SJSA1 (cell line): ENCODE measurements at regions not wholly inside any gene's neighbourhood (a gene's known extent, or its start where the extent isn't known, plus 50 kb on each side); places are given as distances from the start of the nearest gene placed in this dataset.
"Not testable (repeated sequence)": the region's sequence is repeated elsewhere in the genome, so short reads cannot be mapped to it uniquely, and the experiment has no call there.

Source experiments
- DNase-seq, 2 experiments: peaks; one replicate each; pipeline ENCODE4 v3.0.0-alpha.2; 2015 to 2020; ENCODE audit warnings: low spot score in 2 of 2, low read depth in 1 of 2
- H3K27ac ChIP-seq: fragments of 250-450 bp; sonication (Bioruptor Pico); 2 replicates; pipeline ENCODE4 v1.5.1; 2020; ENCODE audit warnings: mild to moderate bottlenecking, moderate library complexity
- H3K27me3 ChIP-seq: fragments of 250-450 bp; sonication (Bioruptor Pico); replicated peaks from 2 replicates; pipeline ENCODE4 v1.5.1; 2020; ENCODE audit warnings: mild to moderate bottlenecking, moderate library complexity
- H3K36me3 ChIP-seq: fragments of 250-450 bp; sonication (Bioruptor Pico); 2 replicates; pipeline ENCODE4 v1.5.1; 2020; ENCODE audit warnings: mild to moderate bottlenecking
- H3K4me1 ChIP-seq: fragments of 250-450 bp; sonication (Bioruptor Pico); replicated peaks from 2 replicates; pipeline ENCODE4 v1.6.1; 2021; ENCODE audit warnings: mild to moderate bottlenecking
- H3K4me3 ChIP-seq: fragments of 250-450 bp; sonication (Bioruptor Pico); 2 replicates; pipeline ENCODE4 v1.5.1; 2020; ENCODE audit warnings: mild to moderate bottlenecking
- H3K9me3 ChIP-seq: fragments of 250-450 bp; sonication (Bioruptor Pico); replicated peaks from 2 replicates; pipeline ENCODE4 v1.5.1; 2020; ENCODE audit warnings: mild to moderate bottlenecking

DNA sequence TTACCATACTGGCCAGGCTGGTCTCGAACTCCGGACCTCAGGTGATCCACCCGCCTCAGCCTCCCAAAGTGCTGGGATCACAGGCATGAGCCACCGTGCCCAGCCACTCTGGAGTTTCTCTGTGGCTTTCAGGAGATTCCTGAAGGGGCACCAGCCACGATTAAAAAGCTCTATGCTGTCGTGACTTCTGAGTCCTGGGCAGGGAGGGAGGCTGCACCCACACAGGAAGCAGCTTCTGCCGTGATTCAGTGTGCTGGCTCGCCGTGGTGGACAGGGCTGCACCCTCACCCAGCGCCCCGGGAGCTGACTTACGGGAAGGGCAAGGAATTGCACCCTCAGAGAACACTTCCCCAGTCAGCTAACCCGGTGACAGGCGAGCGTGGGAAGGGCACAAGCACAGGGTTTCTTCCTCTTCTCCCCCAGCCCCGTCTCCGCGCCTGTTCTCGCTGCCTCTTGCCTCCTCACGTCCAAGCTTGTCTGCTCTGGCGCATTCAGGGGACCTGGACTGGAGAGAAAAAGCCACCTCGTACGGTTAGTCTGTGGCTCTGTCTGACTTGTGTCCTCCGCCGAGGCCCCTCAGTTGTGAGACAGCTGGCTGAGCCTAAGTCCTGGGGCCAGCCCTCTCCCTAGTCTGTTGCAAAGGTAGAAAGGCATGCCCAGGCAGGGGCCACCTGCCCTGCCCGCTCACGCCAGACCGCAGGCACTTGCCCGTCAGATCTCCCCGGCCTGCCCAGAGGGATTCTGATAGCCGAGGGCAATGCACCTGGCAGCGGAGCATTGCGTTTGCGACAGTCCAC, 145.0 kb downstream of the SEC14L1 start:
- peak; percentile 84 to 96 for DNase-seq
- Histone ChIP-seq H3K9me3 (no peaks in the 10 kb centered on the region), H3K27me3 (no peaks in the 10 kb centered on the region), H3K4me3 (no peak overlapping the region), H3K36me3 (no peaks in the 10 kb centered on the region), H3K4me1 (peaks cover 67% of the 10 kb centered on the region), H3K27ac (peak overlapping the region; percentile 62)

DNA sequence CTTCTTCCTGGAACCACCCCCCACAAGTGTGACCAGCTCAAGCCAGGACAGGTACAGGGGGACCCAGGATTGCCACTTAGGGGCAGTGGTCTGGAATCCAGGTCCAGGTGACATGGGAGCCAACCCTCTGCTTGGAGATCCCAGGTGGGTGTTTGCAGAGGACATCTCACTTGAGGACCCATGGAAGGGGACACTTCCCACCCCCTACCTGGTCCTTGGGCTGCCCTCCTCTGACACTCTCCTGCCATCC, 145.5 kb downstream of the SEC14L1 start:
- peaks cover 64% of the 10 kb centered on the region for H3K4me1 ChIP-seq
- no peak for DNase-seq
- no peaks in the 10 kb centered on the region for H3K36me3 ChIP-seq
- peak overlapping the region; percentile 62 for H3K27ac ChIP-seq
- no peak overlapping the region for H3K4me3 ChIP-seq
- no peaks in the 10 kb centered on the region for H3K9me3 ChIP-seq
- no peaks in the 10 kb centered on the region for H3K27me3 ChIP-seq

DNA sequence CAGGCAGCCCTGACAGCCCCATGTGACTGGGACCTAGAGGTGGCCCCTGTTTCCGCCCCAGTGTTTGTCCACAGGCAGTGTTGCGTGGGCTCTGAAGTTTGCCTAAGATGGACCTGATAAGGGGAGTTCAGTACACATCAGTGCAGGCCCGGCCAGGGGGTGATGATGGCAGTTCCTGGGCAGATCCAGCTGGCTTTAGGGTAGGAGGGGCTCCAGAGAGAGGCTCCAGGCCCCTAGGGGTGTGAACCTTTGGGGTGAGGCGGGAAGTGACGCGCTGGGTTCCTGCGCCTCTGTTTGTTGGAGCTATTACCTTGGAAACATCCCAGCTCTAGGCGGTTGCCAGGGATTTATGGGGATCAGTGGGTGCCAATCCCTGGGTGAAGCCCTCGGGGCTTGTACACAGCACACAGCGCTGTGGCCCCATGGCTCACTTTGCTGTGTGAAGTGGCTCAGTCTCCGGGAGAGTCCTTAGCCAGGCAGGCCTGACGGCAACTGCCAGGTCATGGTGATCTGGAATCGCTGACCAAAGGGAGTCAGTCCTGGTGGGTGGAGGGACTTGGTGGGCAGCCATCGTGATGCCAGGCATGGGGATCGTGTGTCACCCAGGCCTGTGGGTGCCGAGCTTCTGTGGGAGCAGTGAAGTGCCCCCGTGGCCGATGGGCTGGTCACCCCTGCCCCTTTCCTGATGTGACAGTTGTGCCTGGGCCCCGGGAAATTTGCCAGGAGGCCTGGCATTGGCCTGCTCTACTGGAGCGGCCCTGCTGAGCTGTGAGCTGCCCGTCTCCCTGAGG, 146.1 kb downstream of the SEC14L1 start:
- DNase-seq, result no peak
- Histone ChIP-seq H3K9me3 (no peaks in the 10 kb centered on the region), H3K4me3 (no peak overlapping the region), H3K27me3 (no peaks in the 10 kb centered on the region), H3K27ac (peak overlapping the region; percentile 62), H3K36me3 (no peaks in the 10 kb centered on the region), H3K4me1 (peaks cover 59% of the 10 kb centered on the region)

DNA sequence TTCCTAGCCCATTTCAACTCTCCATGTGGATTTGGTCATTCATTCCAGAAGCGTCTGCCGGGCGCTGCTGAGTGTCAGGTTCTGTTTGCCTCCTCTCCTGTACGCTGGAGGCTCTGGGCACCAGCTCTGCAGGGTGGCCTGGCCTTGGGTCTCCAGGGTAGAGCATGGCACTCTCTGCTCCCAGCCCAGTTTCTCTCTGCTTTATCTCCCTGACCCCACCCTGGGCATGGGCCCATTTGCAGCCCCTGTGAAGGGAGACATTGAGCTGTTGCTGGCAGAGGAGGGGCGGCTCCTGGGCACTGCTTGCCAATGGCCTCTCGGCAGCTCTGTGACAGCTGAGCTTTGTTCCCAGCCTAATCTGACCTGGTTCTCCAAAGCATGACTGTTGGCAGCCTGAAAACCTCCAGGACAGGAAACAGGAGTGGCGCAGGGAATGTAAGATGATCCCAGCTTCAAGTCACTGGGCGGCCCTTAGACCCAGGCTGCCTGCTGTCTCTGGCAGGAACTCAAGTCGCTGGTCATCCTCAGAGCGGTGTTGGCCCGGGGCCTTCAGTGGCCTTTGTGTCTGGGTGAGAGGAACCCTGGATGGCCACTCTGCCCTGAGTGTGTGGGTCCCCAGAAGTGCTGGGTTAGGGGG, 146.8 kb downstream of the SEC14L1 start:
- peaks cover 54% of the 10 kb centered on the region for H3K4me1 ChIP-seq

DNA sequence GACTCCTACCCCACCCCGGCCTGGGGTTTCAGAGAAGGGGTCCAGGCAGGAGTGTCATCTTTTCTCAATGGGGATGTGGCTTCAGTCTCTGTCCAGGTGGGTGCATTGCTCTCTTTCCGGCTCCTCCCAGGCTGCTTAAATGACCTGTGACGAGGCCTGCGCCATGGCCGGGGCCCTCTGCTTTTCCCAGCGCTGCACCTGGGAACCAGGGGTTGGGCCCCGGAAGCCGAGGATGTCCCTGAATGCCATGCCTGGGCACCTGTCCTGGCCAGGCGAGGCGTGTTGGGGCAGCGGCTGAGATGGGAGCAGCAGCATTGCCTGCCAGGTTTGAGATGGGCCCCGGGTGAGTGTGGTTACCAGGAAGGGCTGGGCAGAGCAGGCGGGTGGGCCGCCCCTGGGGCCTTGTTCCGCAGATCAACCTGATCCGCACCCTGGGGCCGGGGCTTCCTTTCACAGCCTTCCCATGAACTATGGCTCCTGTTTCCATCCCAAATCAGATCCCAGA, 147.4 kb downstream of the SEC14L1 start:
- Histone ChIP-seq H3K27ac (peak overlapping the region; percentile 62), H3K27me3 (no peaks in the 10 kb centered on the region), H3K4me3 (no peak overlapping the region), H3K9me3 (no peaks in the 10 kb centered on the region), H3K36me3 (no peaks in the 10 kb centered on the region), H3K4me1 (peaks cover 49% of the 10 kb centered on the region)
- DNase-seq, result peak in 1 of 2 experiments; percentile 57

More for the DNA sequence above, 146.8 kb downstream of the SEC14L1 start:
- H3K27me3 ChIP-seq, result no peaks in the 10 kb centered on the region
- peak overlapping the region; percentile 62 for H3K27ac ChIP-seq
- peak; percentile 59 to 83 for DNase-seq
- H3K9me3 ChIP-seq, result no peaks in the 10 kb centered on the region
- H3K36me3 ChIP-seq, result no peaks in the 10 kb centered on the region
- H3K4me3 ChIP-seq, result no peak overlapping the region

DNA sequence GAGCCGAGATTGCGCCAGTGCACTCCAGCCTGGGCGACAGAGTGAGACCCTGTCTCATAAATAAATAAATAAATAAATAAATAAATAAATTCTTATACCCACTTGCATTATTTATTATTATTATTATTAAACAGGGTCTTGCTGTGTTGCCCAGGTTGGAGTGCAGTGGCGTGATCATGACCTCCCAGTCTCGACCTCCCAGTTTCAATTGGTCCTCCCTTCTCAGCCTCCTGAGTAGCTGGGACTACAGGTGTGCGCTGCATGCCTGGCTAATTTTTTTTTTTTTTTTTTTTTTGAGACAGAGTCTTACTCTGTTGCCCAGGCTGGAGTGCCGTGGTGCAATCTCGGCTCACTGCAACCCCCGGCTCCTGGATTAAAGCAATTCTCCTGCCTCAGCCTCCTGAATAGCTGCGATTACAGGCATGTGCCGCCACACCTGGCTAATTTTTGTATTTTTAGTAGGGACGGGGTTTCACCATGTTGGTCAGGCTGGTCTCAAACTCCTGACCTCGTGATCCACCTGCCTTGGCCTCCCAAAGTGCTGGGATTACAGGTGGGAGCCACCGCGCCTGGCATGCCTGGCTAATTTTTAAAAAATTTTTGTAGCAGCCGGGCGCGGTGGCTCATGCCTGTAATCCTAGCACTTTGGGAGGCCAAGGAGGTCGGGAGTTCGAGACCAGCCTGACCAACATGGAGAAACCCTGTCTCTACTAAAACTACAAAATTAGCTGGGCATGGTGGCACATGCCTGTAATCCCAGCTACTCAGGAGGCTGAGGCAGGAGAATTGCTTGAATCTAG, 150.2 kb downstream of the SEC14L1 start:
- not testable (repeated sequence) for H3K36me3 ChIP-seq, H3K27me3 ChIP-seq, H3K27ac ChIP-seq, H3K4me3 ChIP-seq, DNase-seq, H3K9me3 ChIP-seq
- H3K4me1 ChIP-seq, result peaks cover 32% of the 10 kb centered on the region

DNA sequence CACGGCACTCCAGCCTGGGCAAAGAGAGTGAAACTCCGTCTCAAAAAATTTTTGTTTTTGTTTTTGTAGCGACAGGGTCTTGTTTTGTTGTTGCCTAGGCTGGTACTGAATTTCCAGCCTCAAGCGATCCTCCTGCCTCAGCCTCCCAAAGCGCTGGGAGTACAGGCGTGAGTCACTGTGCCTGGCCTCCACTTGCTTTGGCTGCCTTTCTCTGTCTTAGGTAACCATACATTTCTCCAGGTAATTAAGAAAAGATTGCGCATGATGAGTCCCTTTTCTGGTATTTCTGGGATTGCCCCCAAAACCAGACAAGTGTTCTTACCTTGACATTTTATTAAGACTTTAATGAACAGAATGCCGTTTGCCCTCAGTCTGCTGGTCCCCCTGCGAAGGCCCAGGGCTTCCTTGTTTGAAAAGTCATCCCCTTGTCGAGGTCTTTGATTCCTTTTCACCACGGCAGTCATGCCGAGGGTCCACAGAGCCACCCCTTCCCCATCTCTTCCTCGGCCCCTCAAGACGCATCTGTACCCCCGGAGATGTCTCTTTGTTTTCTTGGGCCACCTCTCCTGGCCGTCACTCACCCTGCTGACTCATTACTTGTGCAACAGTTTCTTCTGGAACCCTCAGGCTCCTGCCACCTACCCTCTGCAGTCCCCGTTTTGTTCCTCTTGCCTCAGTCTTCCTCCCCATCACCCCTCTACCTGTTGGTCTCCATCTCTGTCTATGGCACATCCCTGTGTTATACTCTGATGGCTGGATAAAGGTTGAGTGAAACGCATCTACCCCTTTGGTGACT, 151.0 kb downstream of the SEC14L1 start:
- no peaks in the 10 kb centered on the region for H3K27me3 ChIP-seq
- no peaks in the 10 kb centered on the region for H3K9me3 ChIP-seq
- no peaks in the 10 kb centered on the region for H3K36me3 ChIP-seq
- peaks cover 24% of the 10 kb centered on the region for H3K4me1 ChIP-seq
- DNase-seq, result no peak
- no peak overlapping the region for H3K27ac ChIP-seq
- no peak overlapping the region for H3K4me3 ChIP-seq

DNA sequence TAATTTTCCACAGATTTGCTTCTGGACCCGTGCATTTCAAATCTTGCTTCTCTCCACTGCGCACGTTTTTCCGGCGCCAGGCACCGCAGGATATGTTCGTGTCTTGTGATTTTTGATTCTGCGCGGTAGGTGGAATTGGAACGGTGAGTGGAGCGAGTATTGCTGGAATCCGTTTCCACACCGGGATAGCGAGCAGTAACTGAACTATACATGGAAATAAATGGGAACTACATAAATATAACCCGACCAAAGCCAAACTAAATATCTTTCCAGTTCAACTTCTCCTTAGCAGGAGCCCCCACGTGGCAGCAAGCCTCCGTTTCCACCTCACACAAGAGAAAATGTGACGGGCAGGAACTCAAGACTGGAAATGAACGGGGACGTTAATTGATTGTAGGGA, 154.0 kb downstream of the SEC14L1 start:
- Histone ChIP-seq H3K9me3 (no peaks in the 10 kb centered on the region), H3K27ac (no peak overlapping the region), H3K4me3 (no peak overlapping the region), H3K36me3 (no peaks in the 10 kb centered on the region), H3K27me3 (no peaks in the 10 kb centered on the region), H3K4me1 (no peaks in the 10 kb centered on the region)
- DNase-seq, result no peak

DNA sequence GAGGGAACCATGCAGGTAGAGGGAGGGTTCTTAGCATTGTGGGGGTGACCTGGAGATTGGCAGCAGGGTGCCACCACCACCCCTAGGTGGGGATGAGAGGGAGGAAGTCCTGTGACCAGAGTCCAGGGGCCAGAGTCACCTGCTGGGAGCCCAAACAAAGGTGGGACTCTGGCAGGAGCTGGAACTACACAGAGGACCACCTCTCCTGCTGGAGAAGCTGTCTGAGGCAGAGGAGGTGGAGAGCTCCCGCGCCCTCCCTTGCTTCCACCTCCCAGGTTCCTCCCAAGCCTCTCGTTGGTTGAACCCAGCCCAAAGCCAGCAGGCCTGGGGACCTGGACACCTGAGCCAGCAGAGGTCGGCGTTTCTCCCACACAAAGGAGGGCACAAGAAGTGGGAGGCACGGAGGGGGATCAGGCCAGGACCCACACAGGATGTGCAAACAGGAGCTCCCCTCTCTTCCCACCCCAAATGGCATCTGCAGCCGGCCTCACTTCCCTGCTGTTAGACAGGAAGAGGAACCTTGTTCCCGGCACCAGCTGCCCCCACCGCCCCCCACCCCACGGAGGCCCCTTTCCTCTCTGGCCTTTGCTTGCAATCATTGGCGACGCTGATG, 154.6 kb downstream of the SEC14L1 start:
- H3K4me3 ChIP-seq, result no peak overlapping the region
- H3K27ac ChIP-seq, result no peak overlapping the region
- no peaks in the 10 kb centered on the region for H3K27me3 ChIP-seq
- no peaks in the 10 kb centered on the region for H3K4me1 ChIP-seq
- no peaks in the 10 kb centered on the region for H3K9me3 ChIP-seq
- no peak for DNase-seq
- no peaks in the 10 kb centered on the region for H3K36me3 ChIP-seq

DNA sequence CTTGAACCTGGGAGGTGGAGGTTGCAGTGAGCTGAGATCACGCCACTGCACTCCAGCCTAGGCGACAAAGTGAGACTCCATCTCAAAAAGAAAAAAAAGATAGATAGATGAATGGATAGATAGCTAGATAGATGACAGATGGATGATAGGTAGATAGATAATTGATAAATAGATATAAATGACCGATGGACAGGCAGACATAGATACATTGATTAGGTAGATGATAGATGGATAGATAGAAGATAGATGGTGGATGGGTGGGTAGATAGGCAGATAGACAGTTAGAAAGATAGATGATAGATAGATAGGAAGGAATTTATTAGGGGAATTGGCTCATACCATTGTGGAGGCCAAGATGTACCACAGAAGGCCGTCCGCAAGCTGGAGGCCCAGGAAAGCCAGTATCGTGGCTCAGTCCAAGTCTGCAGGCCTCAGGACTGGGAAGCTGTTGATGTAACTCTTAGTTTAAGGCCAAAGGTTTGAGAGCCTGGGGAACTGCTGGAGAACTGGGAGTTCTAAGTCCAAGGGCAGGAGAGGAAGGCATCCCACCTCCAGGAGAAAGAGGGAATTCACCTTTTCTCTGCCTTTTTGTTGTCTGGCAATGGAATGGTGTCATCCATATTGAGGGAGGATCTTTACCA, 156.1 kb downstream of the SEC14L1 start:
- no peaks in the 10 kb centered on the region for H3K36me3 ChIP-seq
- H3K27me3 ChIP-seq, result no peaks in the 10 kb centered on the region

DNA sequence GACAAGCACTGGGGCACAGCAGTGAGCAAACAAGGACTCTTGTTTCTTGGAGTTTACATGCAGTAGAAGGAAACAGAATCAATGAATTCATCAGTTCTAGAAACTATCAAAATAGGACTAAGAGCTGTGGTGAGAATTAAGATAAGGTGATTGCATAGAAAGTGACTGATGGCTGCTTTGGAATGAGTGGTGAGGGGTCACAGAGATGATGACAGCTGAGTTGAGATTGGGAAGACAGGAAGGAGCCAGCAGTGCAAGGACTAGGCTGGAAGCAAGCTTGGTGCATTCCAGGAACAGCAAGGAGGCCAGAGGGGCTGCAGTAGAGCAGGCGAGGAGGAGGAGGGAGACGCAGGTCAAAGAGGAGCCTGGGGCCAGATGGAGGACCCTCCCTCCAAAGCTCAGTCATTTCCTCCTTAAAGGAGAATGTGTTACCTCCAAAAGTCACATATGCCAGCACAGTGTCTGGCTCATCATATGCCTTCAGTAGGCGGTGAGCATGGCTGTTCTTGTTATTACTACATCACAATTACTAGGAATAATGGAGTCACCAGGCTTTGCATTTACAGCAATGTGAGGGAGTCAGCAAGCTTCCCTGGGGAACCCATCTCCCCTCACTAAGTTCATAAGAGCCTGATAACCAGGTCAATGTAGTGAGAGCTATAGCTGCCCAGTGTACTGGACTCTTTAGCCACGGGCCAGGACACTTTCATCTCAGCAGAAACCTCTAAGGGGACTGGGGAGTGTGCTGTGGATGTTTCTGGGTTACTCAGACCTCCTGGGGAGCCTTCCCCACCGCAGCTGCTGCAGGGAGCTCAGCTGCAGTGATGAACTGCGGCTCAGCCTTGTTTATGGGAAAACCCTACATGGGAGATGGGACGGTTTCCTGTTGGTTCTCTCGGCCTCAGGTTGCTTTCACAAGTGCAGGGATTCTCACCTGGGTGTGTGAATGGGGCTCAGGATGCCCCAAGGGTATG, 157.2 kb downstream of the SEC14L1 start:
- H3K9me3 ChIP-seq, result no peaks in the 10 kb centered on the region
- DNase-seq, result no peak
- no peaks in the 10 kb centered on the region for H3K36me3 ChIP-seq
- H3K27me3 ChIP-seq, result no peaks in the 10 kb centered on the region
- no peak overlapping the region for H3K27ac ChIP-seq
- peaks cover under 1% of the 10 kb centered on the region for H3K4me1 ChIP-seq
- H3K4me3 ChIP-seq, result no peak overlapping the region

More for the DNA sequence above, 156.1 kb downstream of the SEC14L1 start:
- Histone ChIP-seq H3K4me3 (no peak overlapping the region), H3K9me3 (no peaks in the 10 kb centered on the region), H3K27ac (no peak overlapping the region), H3K4me1 (no peaks in the 10 kb centered on the region)
- DNase-seq, result no peak
